ENCODE measurements at regions not wholly inside any gene's neighbourhood (a gene's known extent, or its start where the extent isn't known, plus 50 kb on each side); places are given as distances from the start of the nearest gene placed in this dataset.

- TF ChIP-seq BHLHE40 (IDR thresholded peaks at IDR 0.05; ENCODE audit: borderline replicate concordance) (no peak), FOXM1 (IDR thresholded peaks at IDR 0.05; ENCODE audit: borderline replicate concordance) (no peak), SP1 (IDR thresholded peaks at IDR 0.05) (no peak), FOXK2 (IDR thresholded peaks at IDR 0.05) (no peak)
Observed at GRCh38 chr1:222098404-222098803, 356.5 kb upstream of the DUSP10 start.
